ENCODE measurements at regions not wholly inside any gene's neighbourhood (a gene's known extent, or its start where the extent isn't known, plus 50 kb on each side); places are given as distances from the start of the nearest gene placed in this dataset.

- TF ChIP-seq ZBTB43 (CRISPR knock-in tag; IDR thresholded peaks at IDR 0.05) = no peak
- no peak for TF ChIP-seq TEAD4 (CRISPR knock-in tag; IDR thresholded peaks at IDR 0.05)
- TF ChIP-seq, protein P1, sequence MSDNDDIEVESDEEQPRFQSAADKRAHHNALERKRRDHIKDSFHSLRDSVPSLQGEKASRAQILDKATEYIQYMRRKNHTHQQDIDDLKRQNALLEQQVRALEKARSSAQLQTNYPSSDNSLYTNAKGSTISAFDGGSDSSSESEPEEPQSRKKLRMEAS (CRISPR knock-in tag; IDR thresholded peaks at IDR 0.05) = no peak
- TF ChIP-seq SMAD3 (CRISPR knock-in tag; IDR thresholded peaks at IDR 0.05; ENCODE audit: borderline replicate concordance) = no peak
- no peak for TF ChIP-seq E2F4 (CRISPR knock-in tag; IDR thresholded peaks at IDR 0.05; ENCODE audit: borderline replicate concordance, low read depth)
- TF ChIP-seq ZNF281 (CRISPR knock-in tag; IDR thresholded peaks at IDR 0.05) = no peak
These were observed 749.1 kb upstream of the SORCS1 start (continued) for GRCh38 chr10:107913317-107914294.

- Mint-ChIP-seq H3K27me3 (ENCODE audit: low read depth) (no peaks in the 10 kb centered on the region), H3K4me1 (peaks cover 31% of the 10 kb centered on the region), H3K27ac (no peak overlapping the region), H3K36me3 (no peaks in the 10 kb centered on the region), H3K9me3 (peaks cover 2% of the 10 kb centered on the region; the same call in 1 of the 2 replicates), H3K4me3 (no peak overlapping the region)
- ATAC-seq (no peak), DNase-seq (ENCODE audit: low spot score) (no peak)
- POLR2A ChIA-PET = no interaction called here
- TF ChIP-seq CBFB (CRISPR knock-in tag; IDR thresholded peaks at IDR 0.05; ENCODE audit: low read depth) (no peak), ZNF396 (CRISPR knock-in tag; IDR thresholded peaks at IDR 0.05; ENCODE audit: borderline replicate concordance) (no peak)
- TF ChIP-seq, protein P2, sequence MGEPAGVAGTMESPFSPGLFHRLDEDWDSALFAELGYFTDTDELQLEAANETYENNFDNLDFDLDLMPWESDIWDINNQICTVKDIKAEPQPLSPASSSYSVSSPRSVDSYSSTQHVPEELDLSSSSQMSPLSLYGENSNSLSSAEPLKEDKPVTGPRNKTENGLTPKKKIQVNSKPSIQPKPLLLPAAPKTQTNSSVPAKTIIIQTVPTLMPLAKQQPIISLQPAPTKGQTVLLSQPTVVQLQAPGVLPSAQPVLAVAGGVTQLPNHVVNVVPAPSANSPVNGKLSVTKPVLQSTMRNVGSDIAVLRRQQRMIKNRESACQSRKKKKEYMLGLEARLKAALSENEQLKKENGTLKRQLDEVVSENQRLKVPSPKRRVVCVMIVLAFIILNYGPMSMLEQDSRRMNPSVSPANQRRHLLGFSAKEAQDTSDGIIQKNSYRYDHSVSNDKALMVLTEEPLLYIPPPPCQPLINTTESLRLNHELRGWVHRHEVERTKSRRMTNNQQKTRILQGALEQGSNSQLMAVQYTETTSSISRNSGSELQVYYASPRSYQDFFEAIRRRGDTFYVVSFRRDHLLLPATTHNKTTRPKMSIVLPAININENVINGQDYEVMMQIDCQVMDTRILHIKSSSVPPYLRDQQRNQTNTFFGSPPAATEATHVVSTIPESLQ (CRISPR knock-in tag; IDR thresholded peaks at IDR 0.05) = no peak
- CTCF ChIA-PET = no interaction called here
These were observed 736.6 kb upstream of the SORCS1 start for GRCh38 chr10:107901076-107901475.

GRCh38 chr10:107900131-107900530 is 735.6 kb upstream of the SORCS1 start:
- Mint-ChIP-seq H3K27me3 (ENCODE audit: low read depth) (no peaks in the 10 kb centered on the region), H3K4me1 (peaks cover 32% of the 10 kb centered on the region), H3K27ac (peak overlapping the region; percentile 7; the same call in 1 of the 2 replicates), H3K4me3 (no peak overlapping the region), H3K9me3 (peaks cover 6% of the 10 kb centered on the region), H3K36me3 (no peaks in the 10 kb centered on the region)
- ATAC-seq = no peak
- ChIA-PET POLR2A (no interaction called here), CTCF (no interaction called here)
- no peak for DNase-seq (ENCODE audit: low spot score)
- TF ChIP-seq IRF2 (CRISPR knock-in tag; IDR thresholded peaks at IDR 0.05; ENCODE audit: borderline replicate concordance, low read depth) (no peak), MYBL2 (CRISPR knock-in tag; IDR thresholded peaks at IDR 0.05) (no peak), EMX1 (CRISPR knock-in tag; IDR thresholded peaks at IDR 0.05) (no peak), NFYB (CRISPR knock-in tag; conservative IDR thresholded peaks at IDR 0.05; ENCODE audit: low read depth) (no peak), GRHL2 (CRISPR knock-in tag; IDR thresholded peaks at IDR 0.05; ENCODE audit: insufficient replicate concordance, severe bottlenecking) (no peak), NFATC4 (CRISPR knock-in tag; IDR thresholded peaks at IDR 0.05) (no peak), TCF7 (CRISPR knock-in tag; IDR thresholded peaks at IDR 0.05; ENCODE audit: low read depth) (no peak), GTF2I (CRISPR knock-in tag; conservative IDR thresholded peaks at IDR 0.05) (no peak)
- TF ChIP-seq, protein P3, sequence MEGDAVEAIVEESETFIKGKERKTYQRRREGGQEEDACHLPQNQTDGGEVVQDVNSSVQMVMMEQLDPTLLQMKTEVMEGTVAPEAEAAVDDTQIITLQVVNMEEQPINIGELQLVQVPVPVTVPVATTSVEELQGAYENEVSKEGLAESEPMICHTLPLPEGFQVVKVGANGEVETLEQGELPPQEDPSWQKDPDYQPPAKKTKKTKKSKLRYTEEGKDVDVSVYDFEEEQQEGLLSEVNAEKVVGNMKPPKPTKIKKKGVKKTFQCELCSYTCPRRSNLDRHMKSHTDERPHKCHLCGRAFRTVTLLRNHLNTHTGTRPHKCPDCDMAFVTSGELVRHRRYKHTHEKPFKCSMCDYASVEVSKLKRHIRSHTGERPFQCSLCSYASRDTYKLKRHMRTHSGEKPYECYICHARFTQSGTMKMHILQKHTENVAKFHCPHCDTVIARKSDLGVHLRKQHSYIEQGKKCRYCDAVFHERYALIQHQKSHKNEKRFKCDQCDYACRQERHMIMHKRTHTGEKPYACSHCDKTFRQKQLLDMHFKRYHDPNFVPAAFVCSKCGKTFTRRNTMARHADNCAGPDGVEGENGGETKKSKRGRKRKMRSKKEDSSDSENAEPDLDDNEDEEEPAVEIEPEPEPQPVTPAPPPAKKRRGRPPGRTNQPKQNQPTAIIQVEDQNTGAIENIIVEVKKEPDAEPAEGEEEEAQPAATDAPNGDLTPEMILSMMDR (IDR thresholded peaks at IDR 0.05) = no peak
- TF ChIP-seq, protein P4, sequence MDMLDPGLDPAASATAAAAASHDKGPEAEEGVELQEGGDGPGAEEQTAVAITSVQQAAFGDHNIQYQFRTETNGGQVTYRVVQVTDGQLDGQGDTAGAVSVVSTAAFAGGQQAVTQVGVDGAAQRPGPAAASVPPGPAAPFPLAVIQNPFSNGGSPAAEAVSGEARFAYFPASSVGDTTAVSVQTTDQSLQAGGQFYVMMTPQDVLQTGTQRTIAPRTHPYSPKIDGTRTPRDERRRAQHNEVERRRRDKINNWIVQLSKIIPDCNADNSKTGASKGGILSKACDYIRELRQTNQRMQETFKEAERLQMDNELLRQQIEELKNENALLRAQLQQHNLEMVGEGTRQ (CRISPR knock-in tag; IDR thresholded peaks at IDR 0.05) = no peak
- TF ChIP-seq, protein P5, sequence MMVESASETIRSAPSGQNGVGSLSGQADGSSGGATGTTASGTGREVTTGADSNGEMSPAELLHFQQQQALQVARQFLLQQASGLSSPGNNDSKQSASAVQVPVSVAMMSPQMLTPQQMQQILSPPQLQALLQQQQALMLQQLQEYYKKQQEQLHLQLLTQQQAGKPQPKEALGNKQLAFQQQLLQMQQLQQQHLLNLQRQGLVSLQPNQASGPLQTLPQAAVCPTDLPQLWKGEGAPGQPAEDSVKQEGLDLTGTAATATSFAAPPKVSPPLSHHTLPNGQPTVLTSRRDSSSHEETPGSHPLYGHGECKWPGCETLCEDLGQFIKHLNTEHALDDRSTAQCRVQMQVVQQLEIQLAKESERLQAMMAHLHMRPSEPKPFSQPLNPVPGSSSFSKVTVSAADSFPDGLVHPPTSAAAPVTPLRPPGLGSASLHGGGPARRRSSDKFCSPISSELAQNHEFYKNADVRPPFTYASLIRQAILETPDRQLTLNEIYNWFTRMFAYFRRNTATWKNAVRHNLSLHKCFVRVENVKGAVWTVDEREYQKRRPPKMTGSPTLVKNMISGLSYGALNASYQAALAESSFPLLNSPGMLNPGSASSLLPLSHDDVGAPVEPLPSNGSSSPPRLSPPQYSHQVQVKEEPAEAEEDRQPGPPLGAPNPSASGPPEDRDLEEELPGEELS (CRISPR knock-in tag; IDR thresholded peaks at IDR 0.05) = no peak

All from WTC11 (cell line).